Lung (tissue), 11 donors: ENCODE measurements at regions not wholly inside any gene's neighbourhood (a gene's known extent, or its start where the extent isn't known, plus 50 kb on each side); places are given as distances from the start of the nearest gene placed in this dataset.
"Not testable (repeated sequence)": the region's sequence is repeated elsewhere in the genome, so short reads cannot be mapped to it uniquely, and the experiment has no call there.

Source experiments
- ATAC-seq: fragments of 200-7000 bp; cut with Tn5 transposase; one replicate; pipeline ENCODE4 v1.9.1; 2020; ENCODE audit warnings: moderate number of reproducible peaks; ENCODE audit not compliant: insufficient read depth, low FRiP score
- DNase-seq, 3 donors: peaks; one replicate each; pipeline ENCODE4 v3.0.0-alpha.2; 2013 to 2017
- H3K27ac ChIP-seq, 2 donors: one replicate each; pipeline ENCODE4 v1.5.1; 2013; ENCODE audit warnings: mild to moderate bottlenecking in 2 of 2, moderate library complexity in 2 of 2, control low read depth in 1 of 2, inconsistent platforms in 1 of 2, low read depth in 1 of 2, low read length in 1 of 2
- H3K27me3 ChIP-seq, 3 donors: one replicate each; pipeline ENCODE4 v1.5.1; 2013; ENCODE audit warnings: low read length in 2 of 3; ENCODE audit not compliant: control insufficient read depth in 3 of 3, insufficient read depth in 3 of 3
- H3K36me3 ChIP-seq, 4 donors: one replicate each; pipeline ENCODE4 v1.5.1; 2013; ENCODE audit warnings: low read length in 4 of 4, mild to moderate bottlenecking in 1 of 4, moderate library complexity in 1 of 4; ENCODE audit not compliant: control insufficient read depth in 4 of 4, insufficient read depth in 4 of 4
- H3K4me1 ChIP-seq, 5 donors: one replicate each; pipeline ENCODE4 v1.5.1; 2013; ENCODE audit warnings: low read length in 5 of 5, mild to moderate bottlenecking in 2 of 5, moderate library complexity in 1 of 5; ENCODE audit not compliant: control insufficient read depth in 5 of 5, insufficient read depth in 5 of 5
- H3K4me3 ChIP-seq: one replicate; pipeline ENCODE4 v1.5.1; 2013; ENCODE audit warnings: mild to moderate bottlenecking, control low read depth, moderate library complexity
- H3K9ac ChIP-seq, 2 donors: one replicate each; pipeline ENCODE4 v1.5.1; 2013; ENCODE audit warnings: low read length in 2 of 2, control low read depth in 1 of 2; ENCODE audit not compliant: insufficient read depth in 1 of 2
- H3K9me3 ChIP-seq, 4 donors: one replicate each; pipeline ENCODE4 v1.5.1; 2013; ENCODE audit warnings: low read length in 3 of 4, mild to moderate bottlenecking in 1 of 4, moderate library complexity in 1 of 4; ENCODE audit not compliant: control insufficient read depth in 4 of 4, insufficient read depth in 3 of 4
- WGBS, 2 donors: extraction: QIAGEN DNeasy Blood & Tissue Kit; methylation state at CpG; one replicate each; pipeline ENCODE4 v1.1.7; 2013; 5-methylcytosine and 5-hydroxymethylcytosine counted together
- TF ChIP-seq, protein P1 (sequence below): IDR thresholded peaks from 2 replicates; pipeline ENCODE4 v1.5.1; 2012; ENCODE audit warnings: mild to moderate bottlenecking; ENCODE audit errors: control extremely low read depth, extremely low read depth
- donor health status: control.
- donor health status: control.
- donor health status: Bipolar disorder and iron deficiency.
- donor health status: healthy.
- donor health status: DM: yes; HTN: yes; CAD: no.

DNA sequence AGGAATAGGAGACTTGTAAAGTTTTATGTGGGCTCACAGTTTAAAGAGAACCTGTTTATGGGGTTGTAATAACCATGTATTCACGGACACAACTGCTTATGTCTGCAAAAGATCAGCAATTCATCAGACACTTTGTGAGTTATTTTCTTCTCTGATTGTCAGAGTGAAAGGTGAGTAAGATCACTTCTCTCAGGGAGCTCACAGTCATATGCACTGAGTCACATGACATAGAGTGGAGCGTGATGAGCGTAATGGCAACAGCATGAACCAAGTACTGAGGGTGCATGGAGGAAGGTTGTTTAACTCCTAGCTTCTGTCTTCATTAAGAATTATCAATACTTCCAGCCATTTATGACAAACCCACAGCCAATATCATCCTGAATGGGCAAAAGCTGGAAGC, 128.8 kb downstream of the OR4M2 start:
- H3K27me3 ChIP-seq, H3K4me1 ChIP-seq, DNase-seq, H3K9ac ChIP-seq, H3K36me3 ChIP-seq, H3K4me3 ChIP-seq, H3K9me3 ChIP-seq, ATAC-seq, H3K27ac ChIP-seq: not testable (repeated sequence)
- WGBS, 2 donors: no CpG with 5 or more reads among the region's 3 CpGs

DNA sequence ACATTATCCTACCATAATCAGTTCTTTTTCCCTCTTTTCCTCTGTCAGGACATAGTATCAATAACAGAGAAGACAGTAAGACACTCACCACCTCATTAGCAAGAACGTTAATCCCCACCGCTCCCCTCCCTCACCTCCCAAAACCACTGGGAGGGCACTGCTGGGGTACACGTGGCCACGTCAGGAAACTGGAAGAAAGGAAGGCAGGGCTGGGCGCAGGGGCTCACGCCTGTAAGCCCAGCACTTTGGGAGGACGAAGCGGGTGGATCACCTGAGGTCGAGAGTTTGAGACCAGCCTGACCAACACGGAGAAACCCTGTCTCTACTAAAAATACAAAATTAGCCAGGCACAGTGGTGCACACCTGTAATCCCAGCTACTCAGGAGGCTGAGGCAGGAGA, 142.3 kb downstream of the OR4M2 start:
- WGBS, 2 donors: 74 to 75% methylated on average over 10 of the region's 10 CpGs
- DNase-seq, H3K9ac ChIP-seq, H3K27me3 ChIP-seq, H3K4me3 ChIP-seq, H3K4me1 ChIP-seq, H3K36me3 ChIP-seq, H3K27ac ChIP-seq, ATAC-seq: not testable (repeated sequence)
- H3K9me3 ChIP-seq: peaks cover 0 to 25% (median 0%) of the 10 kb centered on the region in 4 donors

- H3K4me1 ChIP-seq: no peaks in the 10 kb centered on the region
- 79 to 83% methylated on average over 9 of the region's 9 CpGs for WGBS, 2 donors
- no peak overlapping the region for H3K4me3 ChIP-seq
- DNase-seq (no peak), ATAC-seq (no peak)
- H3K36me3 ChIP-seq: no peaks in the 10 kb centered on the region
- H3K27ac ChIP-seq: no peak overlapping the region
- TF ChIP-seq, protein P1, sequence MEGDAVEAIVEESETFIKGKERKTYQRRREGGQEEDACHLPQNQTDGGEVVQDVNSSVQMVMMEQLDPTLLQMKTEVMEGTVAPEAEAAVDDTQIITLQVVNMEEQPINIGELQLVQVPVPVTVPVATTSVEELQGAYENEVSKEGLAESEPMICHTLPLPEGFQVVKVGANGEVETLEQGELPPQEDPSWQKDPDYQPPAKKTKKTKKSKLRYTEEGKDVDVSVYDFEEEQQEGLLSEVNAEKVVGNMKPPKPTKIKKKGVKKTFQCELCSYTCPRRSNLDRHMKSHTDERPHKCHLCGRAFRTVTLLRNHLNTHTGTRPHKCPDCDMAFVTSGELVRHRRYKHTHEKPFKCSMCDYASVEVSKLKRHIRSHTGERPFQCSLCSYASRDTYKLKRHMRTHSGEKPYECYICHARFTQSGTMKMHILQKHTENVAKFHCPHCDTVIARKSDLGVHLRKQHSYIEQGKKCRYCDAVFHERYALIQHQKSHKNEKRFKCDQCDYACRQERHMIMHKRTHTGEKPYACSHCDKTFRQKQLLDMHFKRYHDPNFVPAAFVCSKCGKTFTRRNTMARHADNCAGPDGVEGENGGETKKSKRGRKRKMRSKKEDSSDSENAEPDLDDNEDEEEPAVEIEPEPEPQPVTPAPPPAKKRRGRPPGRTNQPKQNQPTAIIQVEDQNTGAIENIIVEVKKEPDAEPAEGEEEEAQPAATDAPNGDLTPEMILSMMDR: no peak
- peaks cover 0 to 41% (median 0%) of the 10 kb centered on the region in 4 donors for H3K9me3 ChIP-seq
- H3K27me3 ChIP-seq: no peaks in the 10 kb centered on the region
- no peak overlapping the region for H3K9ac ChIP-seq
Measured at GRCh38 chr15:22224241-22224671, 143.9 kb downstream of the OR4M2 start.

DNA sequence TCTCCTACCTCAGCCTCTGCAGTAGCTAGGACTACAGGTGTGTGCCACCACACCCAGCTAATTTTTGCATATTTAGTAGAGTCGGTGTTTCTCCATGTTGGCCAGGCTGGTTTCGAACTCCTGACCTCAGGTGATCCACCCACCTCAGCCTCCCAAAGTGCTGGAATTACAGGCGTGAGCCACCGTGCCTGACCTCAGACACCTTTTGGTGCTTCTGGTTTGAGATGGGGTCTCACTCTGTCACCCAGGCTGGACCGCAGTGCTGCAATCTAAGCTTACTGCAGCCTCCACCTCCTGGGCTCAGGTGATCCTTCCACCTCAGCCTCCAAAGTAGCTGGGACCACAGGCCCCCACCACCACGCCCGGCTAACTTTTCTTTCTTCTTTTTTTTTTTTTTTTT, 144.6 kb downstream of the OR4M2 start:
- DNase-seq: not testable (repeated sequence)
- H3K9me3 ChIP-seq: peaks cover 0 to 42% (median 0%) of the 10 kb centered on the region in 4 donors

GRCh38 chr15:22226034-22226790, 145.9 kb downstream of the OR4M2 start:
- TF ChIP-seq, protein P1: no peak
- Histone ChIP-seq H3K4me3 (no peak overlapping the region), H3K36me3 (no peaks in the 10 kb centered on the region), H3K4me1 (no peaks in the 10 kb centered on the region), H3K27ac (no peak overlapping the region), H3K9ac (no peak overlapping the region), H3K27me3 (no peaks in the 10 kb centered on the region), H3K9me3 (peaks cover 0 to 48% (median 0%) of the 10 kb centered on the region in 4 donors)
- WGBS, 2 donors: 68 to 69% methylated on average over 12 of the region's 12 CpGs
- DNase-seq (no peak), ATAC-seq (no peak)

More for the DNA sequence above, 144.6 kb downstream of the OR4M2 start:
- H3K27me3 ChIP-seq, H3K36me3 ChIP-seq, ATAC-seq, H3K4me1 ChIP-seq, H3K9ac ChIP-seq, H3K4me3 ChIP-seq, H3K27ac ChIP-seq: not testable (repeated sequence)
- whole genome bisulfite sequencing, 2 donors: 93% methylated on average over 7 of the region's 7 CpGs
